Panc1 (cell line): ENCODE measurements at regions not wholly inside any gene's neighbourhood (a gene's known extent, or its start where the extent isn't known, plus 50 kb on each side); places are given as distances from the start of the nearest gene placed in this dataset.

Experiments used
- ATAC-seq: fragments of 200-7000 bp; cut with Tn5 transposase; 2 replicates; pipeline ENCODE4 v1.9.1; 2020; ENCODE audit warnings: mild to moderate bottlenecking, moderate library complexity
- BruUV-seq: library from RNA; stranded (reverse); fragments of 400-500 nt; replicated peaks from 2 replicates; lab custom pipeline; 2021; lab: Mats Ljungman, UMichigan
- CTCF ChIA-PET: fragments of 300-600 bp; sonication (Branson Sonifier 250); formaldehyde crosslinking; loops from one replicate; lab custom pipeline; 2022; ENCODE audit warnings: antibody characterized with exemption; lab: Charles Lee
- POLR2A ChIA-PET: fragments of 300-600 bp; sonication (Branson Sonifier 250); formaldehyde crosslinking; loops from one replicate; lab custom pipeline; 2022; ENCODE audit warnings: antibody characterized with exemption; lab: Charles Lee
- DNase-seq: peaks from one replicate; pipeline ENCODE4 v3.0.0-alpha.2; 2010; ENCODE audit warnings: low read depth, low spot score
- H3K27ac ChIP-seq: 2 replicates; pipeline ENCODE4 v1.5.1; 2011; ENCODE audit warnings: mild to moderate bottlenecking, low read length, inconsistent platforms
- H3K27me3 ChIP-seq: fragments of 200-500 bp; sonication (Bioruptor generic); 2 replicates; pipeline ENCODE4 v1.6.0; 2014; ENCODE audit warnings: low read length, inconsistent platforms; ENCODE audit not compliant: control insufficient read depth, insufficient read depth
- H3K36me3 ChIP-seq: fragments of 200-500 bp; sonication (Bioruptor generic); 2 replicates; pipeline ENCODE4 v1.5.1; 2014; ENCODE audit warnings: inconsistent platforms, mild to moderate bottlenecking, low read length, moderate library complexity; ENCODE audit not compliant: control insufficient read depth, insufficient read depth
- H3K4me1 ChIP-seq: 2 replicates; pipeline ENCODE4 v1.5.1; 2011; ENCODE audit warnings: inconsistent platforms, mild to moderate bottlenecking, low read length, moderate library complexity; ENCODE audit not compliant: control insufficient read depth, insufficient read depth
- H3K4me3 ChIP-seq, 2 experiments: 2 replicates each; pipeline ENCODE4 v1.5.1; 2011 to 2012; ENCODE audit warnings: low read depth in 2 of 2, low read length in 2 of 2, mild to moderate bottlenecking in 2 of 2, inconsistent platforms in 1 of 2, moderate library complexity in 1 of 2
- H3K9me3 ChIP-seq: fragments of 200-500 bp; sonication (Bioruptor generic); 2 replicates; pipeline ENCODE4 v1.5.1; 2014; ENCODE audit warnings: low read depth, mild to moderate bottlenecking, inconsistent platforms, low read length, moderate library complexity; ENCODE audit not compliant: control insufficient read depth, insufficient read depth
- CTCF ChIP-seq: fragments of 450-650 bp; IDR thresholded peaks from 2 replicates; pipeline ENCODE4 v1.5.1; 2017; ENCODE audit warnings: mild to moderate bottlenecking
- POLR2AphosphoS5 ChIP-seq: IDR thresholded peaks from 2 replicates; pipeline ENCODE4 v1.6.1; 2012; ENCODE audit warnings: mild to moderate bottlenecking, low read depth, low read length, moderate library complexity
- REST ChIP-seq, 2 experiments: IDR thresholded peaks; 2 replicates each; pipeline ENCODE4 v1.6.1; 2011 to 2012; ENCODE audit warnings: low read depth in 2 of 2, control low read depth in 1 of 2, low read length in 1 of 2, mild to moderate bottlenecking in 1 of 2, moderate library complexity in 1 of 2; ENCODE audit not compliant: insufficient read depth in 1 of 2
- SIN3A ChIP-seq: IDR thresholded peaks from 2 replicates; pipeline ENCODE4 v1.6.1; 2012; ENCODE audit warnings: low read depth, mild to moderate bottlenecking, low read length, moderate library complexity, borderline replicate concordance; ENCODE audit not compliant: insufficient read depth
- TCF7L2 ChIP-seq: IDR thresholded peaks from 2 replicates; pipeline ENCODE4 v1.6.1; 2011; ENCODE audit warnings: mild to moderate bottlenecking, low read depth, low read length, inconsistent platforms
- in situ Hi-C: cut with HindIII; loops from 2 replicates; pipeline ENCODE4 v1.10.0; 2016; ENCODE audit warnings: low sequenced_read_pairs, low pct_unique_long_range_greater_than_20kb
- intact Hi-C: fragments of 100-400 bp; cut with micrococcal nuclease; formaldehyde crosslinking; loops from one replicate; pipeline ENCODE4 v1.10.0; 2022; ENCODE audit not compliant: unreplicated experiment

- no peaks in the 10 kb centered on the region for H3K36me3 ChIP-seq
- no peak for ATAC-seq
- H3K9me3 ChIP-seq = no peaks in the 10 kb centered on the region
- BruUV-seq = no TSS peak
- peaks cover 2% of the 10 kb centered on the region; the same call in 1 of the 2 replicates for H3K27me3 ChIP-seq
- ChIA-PET CTCF (no interaction called here), POLR2A (no interaction called here)
- H3K27ac ChIP-seq = no peak overlapping the region
- TF ChIP-seq REST (IDR thresholded peaks at IDR 0.05; ENCODE audit: insufficient read depth in 1 of 2, low read depth in 2 of 2, low read length in 1 of 2) (no peak), POLR2AphosphoS5 (no peak), SIN3A (no peak), CTCF (no peak), TCF7L2 (no peak)
- no peak overlapping the region for H3K4me3 ChIP-seq
- no peaks in the 10 kb centered on the region for H3K4me1 ChIP-seq
- intact Hi-C loops (no loop called here), in situ Hi-C loops (no loop called here)
- no peak for DNase-seq
These were observed 391.2 kb downstream of the TYW1 start for GRCh38 chr7:67387851-67388250.

GRCh38 chr7:67391168-67391567 lies 394.5 kb downstream of the TYW1 start:
- intact Hi-C loops = no loop called here
- peaks cover 2% of the 10 kb centered on the region; the same call in 1 of the 2 replicates for H3K27me3 ChIP-seq
- ChIA-PET POLR2A (no interaction called here), CTCF (no interaction called here)
- DNase-seq (no peak), ATAC-seq (no peak)
- TF ChIP-seq TCF7L2 (no peak), CTCF (no peak), REST (IDR thresholded peaks at IDR 0.05; ENCODE audit: insufficient read depth in 1 of 2, low read depth in 2 of 2, low read length in 1 of 2) (no peak), POLR2AphosphoS5 (no peak), SIN3A (no peak)
- no peaks in the 10 kb centered on the region for H3K9me3 ChIP-seq
- H3K36me3 ChIP-seq = no peaks in the 10 kb centered on the region
- H3K27ac ChIP-seq = no peak overlapping the region
- H3K4me1 ChIP-seq = no peaks in the 10 kb centered on the region
- no TSS peak for BruUV-seq
- in situ Hi-C loops = no loop called here
- H3K4me3 ChIP-seq = no peak overlapping the region
